GM23248 (cell line): ENCODE measurements at regions not wholly inside any gene's neighbourhood (a gene's known extent, or its start where the extent isn't known, plus 50 kb on each side); places are given as distances from the start of the nearest gene placed in this dataset.

Experiments used
- EZH2 ChIP-seq: fragments of 200-600 bp; sonication (generic); IDR thresholded peaks from 2 replicates; pipeline ENCODE4 v1.6.1; 2018; ENCODE audit warnings: antibody characterized with exemption, mild to moderate bottlenecking; ENCODE audit not compliant: insufficient read depth, poor library complexity, severe bottlenecking
- EZH2phosphoT487 ChIP-seq: fragments of 200-600 bp; sonication (generic); IDR thresholded peaks from 2 replicates; pipeline ENCODE4 v1.6.1; 2018; ENCODE audit warnings: antibody characterized with exemption, moderate library complexity, mild to moderate bottlenecking, low read depth; ENCODE audit not compliant: insufficient read depth

DNA sequence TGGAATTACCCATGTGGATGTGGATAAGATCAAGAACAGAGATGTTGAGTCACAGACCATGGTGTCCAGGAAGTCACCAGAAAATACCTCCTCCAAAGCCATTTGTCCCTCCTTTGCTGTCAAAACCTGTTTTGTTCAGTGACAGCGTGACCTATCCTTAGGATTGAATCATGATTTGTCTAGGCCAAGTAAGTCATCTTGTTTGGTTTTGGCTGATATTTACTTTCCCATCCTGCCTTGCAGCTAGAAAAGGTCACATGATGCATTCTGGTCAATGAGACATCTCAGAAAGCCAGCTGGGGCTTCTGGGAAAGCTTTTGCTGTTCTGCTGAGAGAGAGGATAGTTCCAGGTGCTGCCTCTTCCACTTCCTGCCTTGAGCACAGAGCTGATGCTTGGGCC is 225.3 kb upstream of the ZMIZ1 start:
- TF ChIP-seq EZH2phosphoT487 (no peak), EZH2 (no peak)
